H1 (cell line): ENCODE measurements at regions not wholly inside any gene's neighbourhood (a gene's known extent, or its start where the extent isn't known, plus 50 kb on each side); places are given as distances from the start of the nearest gene placed in this dataset.

Experiments
- ATF2 ChIP-seq: IDR thresholded peaks from 2 replicates; pipeline ENCODE4 v1.6.1; 2012; ENCODE audit warnings: low read length, inconsistent platforms
- CEBPB ChIP-seq: IDR thresholded peaks from 2 replicates; pipeline ENCODE4 v1.6.1; 2012; ENCODE audit warnings: low read depth, low read length
- CREB1 ChIP-seq: IDR thresholded peaks from 2 replicates; pipeline ENCODE4 v1.6.1; 2012; ENCODE audit warnings: inconsistent platforms
- EP300 ChIP-seq, 2 experiments: IDR thresholded peaks; 1 replicate in 1 of 2; 2 replicates in 1 of 2; pipeline ENCODE4 v1.6.1; 2011 to 2012; ENCODE audit warnings: low read depth in 2 of 2, low read length in 2 of 2, mild to moderate bottlenecking in 2 of 2, borderline replicate concordance in 1 of 2, inconsistent platforms in 1 of 2, moderate library complexity in 1 of 2
- KDM4A ChIP-seq: IDR thresholded peaks from one replicate; pipeline ENCODE4 v1.7.1; 2012; ENCODE audit warnings: low read depth, mild to moderate bottlenecking, moderate library complexity, low read length, inconsistent platforms; ENCODE audit not compliant: severe bottlenecking
- POLR2AphosphoS5 ChIP-seq: IDR thresholded peaks from 2 replicates; pipeline ENCODE4 v1.6.1; 2011; ENCODE audit warnings: low read depth, low read length
- RBBP5 ChIP-seq: IDR thresholded peaks from 2 replicates; pipeline ENCODE4 v1.7.1; 2012; ENCODE audit warnings: low read depth, mild to moderate bottlenecking, inconsistent platforms, low read length, moderate library complexity, borderline replicate concordance
- RNF2 ChIP-seq: fragments of 200-900, 300-1000 bp; sonication (generic); IDR thresholded peaks from 2 replicates; pipeline ENCODE4 v1.7.1; 2016; ENCODE audit warnings: borderline replicate concordance, low read depth, mild to moderate bottlenecking, antibody characterized with exemption, low read length; ENCODE audit not compliant: poor library complexity, severe bottlenecking; ENCODE audit errors: missing control alignments

GRCh38 chr6:3601570-3601969 lies 144.7 kb upstream of the SLC22A23 start (continued):
- no peak for TF ChIP-seq RNF2
- no peak for TF ChIP-seq ATF2
- no peak for TF ChIP-seq CEBPB
- no peak for TF ChIP-seq CREB1
- TF ChIP-seq RBBP5: no peak
- TF ChIP-seq EP300 (IDR thresholded peaks at IDR 0.05; ENCODE audit: borderline replicate concordance in 1 of 2, low read depth in 2 of 2, low read length in 2 of 2): no peak
- no peak for TF ChIP-seq KDM4A
- TF ChIP-seq POLR2AphosphoS5: no peak
